ENCODE measurements at regions not wholly inside any gene's neighbourhood (a gene's known extent, or its start where the extent isn't known, plus 50 kb on each side); places are given as distances from the start of the nearest gene placed in this dataset.
A peak's percentile ranks its signal among the peaks of the same experiment; 100 is the strongest.

DNA sequence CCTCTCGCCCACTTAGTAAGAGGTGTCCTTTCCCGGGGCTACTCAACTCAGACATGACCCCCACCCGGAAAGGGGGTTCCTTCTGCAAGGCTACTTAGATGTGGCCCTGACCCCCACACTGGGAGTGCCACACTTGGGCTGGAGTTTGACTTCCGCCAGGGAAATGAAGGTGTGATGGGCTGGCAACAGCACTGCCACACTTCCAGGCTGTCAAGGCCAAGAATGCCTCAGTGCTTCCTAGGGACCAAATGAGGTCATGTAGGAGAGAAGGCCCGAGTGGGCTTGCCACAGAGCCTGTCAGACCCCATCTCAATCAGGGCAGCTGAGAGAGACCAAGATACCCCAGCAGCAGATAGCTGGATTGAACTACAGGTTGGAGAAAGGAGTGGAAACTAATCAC, 55.5 kb downstream of the DRD1 start:
- DNase-seq, result no peak

DNA sequence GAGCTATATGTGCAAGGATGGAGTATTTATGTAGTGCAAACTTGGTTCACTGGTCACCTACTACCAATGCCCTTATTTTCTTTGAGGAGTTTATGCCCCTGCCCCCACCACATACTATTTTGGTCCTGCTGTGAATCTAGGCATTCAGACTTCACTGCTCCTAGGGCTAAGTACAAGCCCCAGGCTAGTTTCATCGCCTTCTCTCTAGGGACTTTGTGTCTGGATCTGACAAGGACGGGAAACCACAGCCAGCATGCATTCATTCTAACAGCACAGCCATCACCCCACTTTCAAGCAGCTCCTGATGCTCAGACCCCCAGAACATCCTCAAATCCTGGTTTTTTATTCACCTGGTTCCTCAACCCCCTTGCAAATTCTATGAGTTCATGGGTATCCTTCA, 56.8 kb downstream of the DRD1 start:
- no peak for DNase-seq

DNA sequence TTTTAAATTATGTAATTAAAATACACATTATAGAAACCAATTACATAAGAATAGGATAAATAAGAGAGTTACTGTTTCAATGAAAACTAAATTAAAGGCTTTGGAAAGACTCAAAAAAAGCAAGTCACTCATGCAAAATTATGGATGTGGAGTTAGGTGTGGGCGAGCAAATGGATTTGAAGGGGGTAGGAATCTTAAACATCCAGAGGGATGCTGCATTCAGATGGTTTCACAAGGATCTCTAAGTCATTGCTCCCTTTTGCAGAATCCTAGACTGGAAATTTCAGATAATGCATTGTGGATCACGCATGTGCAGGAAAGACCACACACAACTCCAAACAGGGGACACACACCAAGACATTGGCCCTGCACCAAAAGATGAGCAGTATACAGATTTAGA, 57.5 kb downstream of the DRD1 start:
- DNase-seq, result no peak

DNA sequence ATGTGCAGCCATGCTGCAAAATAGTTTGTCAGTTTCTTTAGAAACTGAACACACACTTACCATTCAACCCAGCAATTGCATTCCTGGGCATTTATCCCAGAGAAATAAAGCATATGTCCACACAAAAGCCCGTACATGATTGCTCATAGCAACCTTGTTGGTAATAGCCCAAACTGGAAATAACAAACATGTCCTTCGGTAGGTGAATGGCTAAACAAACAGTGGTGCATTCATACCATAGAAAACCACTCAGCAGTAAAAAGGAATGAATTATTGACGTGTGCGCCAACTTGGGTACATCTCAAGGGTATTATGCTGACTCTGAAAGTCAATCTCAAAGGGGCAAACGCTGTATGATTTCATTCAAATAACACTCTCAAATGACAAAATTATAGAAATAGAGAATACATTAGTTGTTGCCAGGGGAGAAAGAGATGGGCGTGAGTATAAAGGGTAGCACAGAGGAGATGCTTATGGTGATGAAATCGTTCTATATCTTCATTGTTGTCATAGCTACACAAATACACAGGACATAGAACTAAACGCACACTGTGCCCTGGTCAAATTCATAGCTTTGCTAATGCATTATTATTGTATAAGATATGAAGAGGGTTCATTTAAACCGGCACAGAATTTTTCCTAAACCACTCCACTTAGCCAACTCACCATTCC, 58.2 kb downstream of the DRD1 start:
- DNase-seq, result no peak

DNA sequence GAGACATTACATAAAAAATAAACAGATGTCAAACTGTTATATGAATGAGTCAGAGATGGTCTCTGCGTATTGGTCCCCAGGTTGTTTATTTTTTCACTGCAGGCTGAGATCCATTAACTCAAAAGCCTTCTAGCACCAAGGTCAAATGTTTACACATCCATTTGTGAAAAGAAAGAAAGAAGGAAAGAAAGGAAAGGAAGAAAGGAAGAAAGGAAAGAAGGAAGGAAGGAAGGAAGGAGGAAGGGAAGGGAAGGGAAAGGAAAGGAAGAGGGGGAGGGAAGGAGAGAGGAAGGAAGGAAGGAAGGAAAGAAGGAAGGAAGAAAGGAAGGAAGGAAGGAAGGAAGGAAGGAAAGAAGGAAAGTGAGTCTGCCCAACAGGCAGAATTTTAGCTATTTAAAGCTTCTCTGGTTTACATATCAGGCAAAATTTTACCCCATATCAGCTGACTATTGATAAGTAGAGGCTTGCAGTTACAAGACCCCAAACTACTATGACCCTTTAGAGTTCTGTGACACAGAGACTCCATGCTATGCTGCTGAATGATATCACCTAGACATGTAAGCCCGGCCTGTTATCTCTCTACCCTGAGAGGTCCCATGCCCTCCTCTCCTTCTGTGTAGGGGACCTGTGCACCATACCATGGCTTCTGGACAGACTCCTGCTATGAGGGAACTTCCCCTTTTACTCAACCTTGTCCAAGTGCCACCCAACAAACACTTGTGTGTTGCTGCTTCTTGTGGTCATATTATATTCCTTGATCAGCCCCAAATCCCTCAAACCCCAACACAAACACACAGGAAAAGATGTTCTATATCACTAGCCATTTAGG, 59.0 kb downstream of the DRD1 start:
- DNase-seq, result no peak

DNA sequence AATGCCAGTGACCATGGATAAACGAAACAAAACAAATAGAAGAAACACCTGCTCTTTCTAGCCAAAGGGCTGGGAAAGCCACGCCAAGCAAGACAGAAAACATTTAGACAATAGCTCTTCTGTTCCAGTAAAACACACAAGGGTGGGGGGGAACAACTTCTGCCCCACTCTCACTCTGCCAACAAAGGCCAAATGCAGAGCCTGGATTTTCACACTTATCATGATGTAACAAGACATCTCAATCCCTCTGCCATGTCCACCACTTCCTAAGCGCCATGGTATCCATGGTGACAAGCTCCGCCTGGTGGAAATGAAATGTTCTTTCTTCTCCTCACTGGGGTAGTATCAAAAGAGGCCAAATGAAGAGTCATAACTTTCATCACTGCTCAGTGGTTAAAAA, 60.6 kb downstream of the DRD1 start:
- no peak for DNase-seq

DNA sequence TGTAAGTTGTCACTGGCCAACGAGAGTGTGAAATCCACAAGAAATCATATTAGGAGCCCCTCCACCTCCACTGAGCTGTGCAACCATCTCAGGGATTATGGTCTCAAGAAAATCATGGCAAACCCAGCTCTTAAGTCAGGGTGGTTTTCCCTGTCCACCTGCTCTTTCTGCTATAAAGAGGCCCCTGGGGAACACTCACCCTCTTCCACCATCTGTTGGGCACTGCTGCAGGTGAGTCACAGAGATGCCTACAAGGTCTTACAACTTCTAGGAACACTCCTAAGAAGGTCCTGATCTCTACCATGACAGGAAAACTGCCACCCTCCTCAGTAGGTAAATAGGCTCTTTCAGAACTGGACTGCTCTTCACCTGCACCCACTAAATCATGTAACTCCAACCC, 61.8 kb downstream of the DRD1 start:
- no peak for DNase-seq

DNA sequence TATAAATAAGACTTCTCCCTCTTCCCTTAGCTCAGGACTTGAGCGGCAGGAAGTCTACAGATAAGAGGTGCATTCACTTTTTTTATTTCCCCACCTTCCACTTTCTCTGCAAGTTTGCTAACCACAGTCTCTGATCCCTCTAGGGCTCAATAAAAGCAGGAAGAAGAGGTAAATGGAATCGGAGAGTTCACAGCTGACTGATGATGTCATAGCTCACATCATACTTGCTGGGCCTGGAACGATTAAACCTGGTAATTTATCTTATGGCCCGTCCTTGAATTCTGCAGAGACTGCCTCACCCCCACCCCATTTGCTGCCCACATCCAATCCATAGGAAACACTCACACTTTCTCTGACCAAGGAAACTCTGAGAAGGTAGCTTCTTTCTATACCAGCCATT, 62.9 kb downstream of the DRD1 start:
- DNase-seq, result no peak

DNA sequence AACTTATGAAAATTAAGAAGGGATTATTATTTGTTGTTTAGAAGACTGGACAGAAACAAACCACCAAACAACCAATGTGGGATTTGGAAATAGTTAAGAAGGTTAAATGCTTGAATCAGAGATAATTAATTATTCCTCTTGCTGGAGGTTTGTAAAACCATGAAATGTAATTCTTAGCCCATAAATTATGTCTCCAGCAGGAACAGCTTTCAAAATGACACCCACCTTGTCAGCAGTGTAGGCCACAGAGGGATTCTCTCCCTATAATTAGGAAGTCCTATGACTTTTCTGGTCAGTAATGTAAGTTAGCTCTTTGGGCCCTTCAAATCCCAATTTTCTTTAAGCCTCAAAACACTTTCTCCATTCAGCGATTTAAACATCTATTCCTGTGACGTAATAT, 63.3 kb downstream of the DRD1 start:
- no peak for DNase-seq

DNA sequence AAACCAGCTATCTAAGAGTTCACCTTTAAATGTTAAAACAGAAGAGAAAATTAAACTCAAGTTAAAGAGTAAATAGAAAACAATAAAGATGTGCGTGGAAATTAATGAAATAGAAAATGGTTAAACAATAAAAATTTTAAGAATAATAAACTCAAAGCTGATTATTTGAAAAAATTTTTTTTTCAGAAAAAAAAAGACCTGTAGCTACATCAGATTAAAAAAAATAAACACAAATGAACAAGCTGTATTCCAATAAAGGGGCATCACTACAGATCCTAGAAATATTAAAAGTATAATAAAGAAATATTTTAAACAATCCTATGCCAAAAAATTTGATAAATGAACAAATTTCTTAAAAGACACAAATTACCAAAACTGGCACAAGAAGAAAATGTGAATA, 64.1 kb downstream of the DRD1 start:
- no peak for DNase-seq

DNA sequence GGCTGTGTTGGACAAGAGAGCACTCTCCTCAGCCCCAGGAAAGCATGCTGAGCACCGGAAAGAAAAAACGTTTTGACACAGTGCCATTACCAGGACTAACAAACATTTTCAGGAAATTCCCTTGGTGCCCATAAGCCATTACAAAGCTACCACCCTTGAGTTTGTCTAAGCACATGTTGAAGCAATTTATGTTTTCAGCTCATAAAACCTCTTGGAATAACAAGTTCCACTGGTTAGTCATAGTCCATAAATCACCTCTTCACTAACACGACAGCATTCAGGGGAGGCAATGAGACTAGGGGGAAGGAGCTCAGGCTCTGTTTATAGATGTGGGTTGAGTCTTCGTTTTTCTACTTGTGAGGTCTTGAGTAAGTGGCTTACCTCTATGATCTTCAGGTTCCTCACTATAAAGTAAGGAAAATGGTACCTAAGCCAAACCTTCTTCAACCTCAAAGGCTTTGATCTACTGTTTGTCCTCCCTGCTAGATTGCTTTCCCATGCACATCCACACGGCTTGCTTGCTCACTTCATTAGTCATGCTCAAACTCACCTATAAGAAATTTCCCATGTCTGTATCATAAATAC, 65.4 kb downstream of the DRD1 start:
- peak; percentile 25 for DNase-seq

DNA sequence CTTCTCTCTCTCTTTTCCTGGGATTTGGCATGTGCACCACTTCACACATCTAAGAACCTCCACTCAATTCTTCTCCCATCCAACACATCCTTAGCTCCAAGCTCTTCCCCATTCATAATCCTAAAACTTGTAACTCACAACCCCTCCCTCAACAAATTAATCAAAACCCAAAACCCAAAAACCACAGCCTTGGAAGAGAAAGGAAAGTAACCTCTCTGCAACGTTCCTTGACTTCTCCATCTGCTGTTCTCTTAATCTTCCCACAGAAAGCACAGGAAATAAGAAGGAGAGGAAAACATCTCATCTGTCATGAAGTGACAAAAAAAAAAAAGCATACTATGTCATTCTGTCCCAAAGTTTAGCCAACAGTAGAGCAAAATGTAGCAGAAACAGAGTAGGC, 66.2 kb downstream of the DRD1 start:
- DNase-seq, result no peak

DNA sequence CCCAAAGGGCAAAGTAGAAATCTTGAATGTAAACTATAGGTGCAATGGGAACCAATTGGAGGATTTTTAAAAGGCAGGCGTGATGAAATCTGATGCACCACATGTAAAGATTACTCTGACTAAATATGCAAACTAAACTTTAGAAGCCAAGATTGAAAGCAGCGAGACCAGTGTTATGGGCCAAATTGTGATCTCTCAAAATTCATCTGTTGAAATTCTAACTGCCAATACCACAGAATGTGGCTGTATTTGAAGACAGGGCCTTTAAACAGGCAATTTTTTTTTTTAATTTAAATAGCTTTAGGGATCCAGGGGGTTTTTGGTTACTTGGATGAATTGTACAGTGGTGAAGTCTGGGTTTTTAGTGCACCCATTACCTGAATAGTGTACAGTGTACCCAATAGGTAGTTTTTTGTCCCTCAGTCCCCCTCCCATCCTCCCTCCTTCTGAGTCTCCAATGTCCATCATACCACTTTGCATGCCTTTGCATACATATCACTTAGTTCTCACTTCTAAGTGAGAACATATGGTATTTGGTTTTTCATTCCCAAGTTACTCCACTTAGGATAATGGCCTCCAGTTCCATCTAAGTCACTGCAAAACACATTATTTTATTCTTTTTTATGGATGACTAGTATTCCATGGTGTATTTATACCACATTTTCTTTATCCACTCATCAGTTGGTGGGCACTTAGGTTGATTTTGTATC, 69.7 kb downstream of the DRD1 start:
- no peak for DNase-seq

DNA sequence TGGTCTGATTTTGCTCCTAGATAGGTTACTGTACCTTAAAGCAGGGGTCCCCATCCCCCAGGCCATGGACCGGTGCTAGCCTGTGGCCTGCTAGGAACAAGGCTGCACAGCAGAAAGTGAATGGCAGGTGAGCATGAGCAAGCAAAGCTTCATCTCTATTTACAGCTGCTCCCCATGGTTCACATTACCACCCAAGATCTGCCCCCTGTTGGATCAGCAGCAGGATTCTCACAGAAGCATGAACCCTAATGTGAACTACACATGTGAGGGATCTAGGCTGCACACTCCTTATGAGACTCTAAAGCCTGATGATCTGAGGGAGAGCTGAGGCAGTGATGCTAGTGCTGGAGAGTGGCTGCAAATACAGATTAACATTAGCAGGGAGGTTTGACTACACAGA, 78.1 kb downstream of the DRD1 start:
- DNase-seq, result no peak

DNA sequence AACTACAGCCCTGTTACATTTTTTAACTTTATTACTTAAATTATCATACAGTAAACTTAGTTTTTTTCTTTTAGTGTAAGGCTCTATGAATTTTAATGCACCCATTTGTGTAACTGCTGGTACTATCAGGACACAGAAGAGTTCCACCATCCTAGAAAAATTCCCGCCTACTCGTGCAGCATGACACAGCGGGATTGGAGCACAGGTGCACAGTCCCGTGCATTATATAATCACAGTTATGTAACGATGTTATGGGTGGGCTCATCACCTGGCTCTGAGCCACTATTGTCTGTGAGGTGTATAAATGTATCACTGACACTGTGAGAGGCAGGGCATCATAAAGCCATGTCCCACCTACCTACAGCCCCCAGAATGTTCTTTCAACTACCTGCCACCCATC, 80.7 kb downstream of the DRD1 start:
- DNase-seq, result no peak

DNA sequence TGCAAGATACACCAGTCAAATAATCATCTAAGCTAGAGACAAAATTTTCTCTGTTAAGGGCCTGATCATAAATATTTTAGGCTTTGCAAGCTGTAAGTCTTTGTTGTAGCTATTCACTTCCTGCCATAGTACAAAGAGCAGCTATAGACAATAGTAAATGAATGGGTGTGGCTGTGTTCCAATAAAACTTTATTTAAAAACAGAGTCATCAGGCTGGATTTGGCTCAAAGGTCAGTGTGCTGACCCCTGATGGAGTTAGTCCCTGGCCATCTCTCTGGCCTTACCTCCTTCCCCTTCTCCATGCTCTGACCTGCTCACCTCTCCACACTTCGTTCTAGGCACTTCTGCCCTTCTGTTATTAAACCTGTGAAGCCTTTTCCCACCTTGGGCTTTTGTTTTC, 86.0 kb downstream of the DRD1 start:
- DNase-seq, result no peak

DNA sequence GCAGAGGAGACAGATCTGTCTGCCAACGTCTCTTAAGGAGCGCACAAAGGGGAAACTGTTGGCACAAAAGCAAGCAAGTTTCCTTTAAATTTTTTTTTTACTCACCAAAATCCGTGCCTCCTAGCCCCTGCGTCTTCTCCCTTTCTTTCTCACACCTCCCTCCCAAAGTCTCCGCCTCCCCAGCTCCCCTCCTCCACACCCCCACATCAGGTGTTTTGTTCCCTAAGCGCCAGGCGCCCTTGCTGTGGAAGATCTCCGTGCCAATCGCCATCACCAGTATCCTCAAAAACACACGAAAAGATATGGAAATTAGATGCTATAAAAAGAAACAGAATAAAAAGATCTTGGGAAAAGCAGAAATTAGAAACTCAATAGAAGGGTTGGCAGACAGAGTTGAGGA, 87.6 kb downstream of the DRD1 start:
- DNase-seq, result no peak

DNA sequence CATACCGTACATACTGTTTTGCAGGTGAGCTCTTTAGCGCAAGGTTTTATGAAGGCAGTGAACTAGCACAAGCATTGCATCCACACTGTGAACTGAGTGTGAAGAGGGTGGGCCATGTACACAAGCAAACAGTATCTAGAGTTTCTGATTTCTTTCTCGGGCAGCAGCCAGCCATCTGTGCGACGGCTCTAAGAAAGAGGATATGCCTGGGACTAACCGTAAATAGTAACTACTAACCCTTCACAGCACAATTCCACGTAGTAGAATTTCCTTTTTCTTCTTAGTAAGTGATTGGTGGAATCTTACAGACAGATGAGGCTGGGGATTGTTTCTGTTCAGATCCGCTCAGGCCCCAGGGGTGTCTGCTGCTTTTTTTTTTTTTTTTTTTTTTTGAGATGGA, 89.0 kb downstream of the DRD1 start:
- DNase-seq, result peak; percentile 9

DNA sequence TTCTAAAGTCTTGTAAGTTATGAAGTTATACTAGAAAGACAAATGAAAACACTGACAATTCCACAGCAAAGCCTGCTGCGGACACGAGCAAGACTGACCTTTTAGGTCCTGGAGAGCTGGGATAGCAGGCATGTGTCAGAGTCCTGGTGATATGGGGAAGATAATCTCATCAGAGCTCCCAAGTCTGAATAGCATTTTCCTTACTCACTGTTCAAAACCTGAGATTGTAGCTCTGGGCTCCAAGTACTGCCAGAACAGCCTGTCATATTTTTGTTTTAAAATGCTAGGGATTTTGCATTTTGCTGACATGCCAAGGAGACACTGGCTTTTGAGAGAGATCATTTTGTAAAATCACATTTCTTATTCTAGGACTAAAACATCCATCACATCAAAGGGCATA, 90.1 kb downstream of the DRD1 start:
- no peak for DNase-seq

DNA sequence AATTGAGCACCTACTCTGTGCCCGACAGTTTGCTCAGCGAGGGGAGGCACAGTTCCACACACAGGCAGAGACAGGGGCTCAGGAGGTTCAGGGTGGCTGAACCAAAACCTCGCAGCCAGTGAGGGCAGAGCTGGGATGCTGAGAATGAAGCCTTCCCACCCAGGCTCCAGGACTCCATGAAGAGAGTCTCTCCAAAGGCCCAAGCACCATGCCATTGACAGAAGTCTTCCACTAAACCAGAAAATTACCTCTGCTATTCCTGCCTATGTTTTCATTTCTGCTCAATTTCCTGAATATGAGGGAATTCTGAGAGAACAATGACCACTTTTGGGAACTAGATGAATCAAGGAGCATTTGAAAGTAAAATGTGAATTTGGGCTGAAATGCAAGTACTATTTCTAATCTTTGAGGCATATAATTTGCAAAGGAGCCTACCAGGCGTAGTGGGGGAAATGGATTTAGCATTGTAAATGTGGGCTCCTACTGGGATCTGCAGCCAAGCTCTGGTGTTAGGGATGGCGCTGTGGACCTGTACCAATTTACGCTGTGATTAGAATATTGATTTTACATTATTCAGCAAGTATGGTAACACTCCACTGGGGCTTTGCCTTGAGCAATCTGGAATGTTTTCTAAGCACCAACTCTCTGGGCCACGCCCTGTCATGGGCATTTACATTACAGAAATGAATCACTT, 91.9 kb downstream of the DRD1 start:
- DNase-seq, result no peak

DNA sequence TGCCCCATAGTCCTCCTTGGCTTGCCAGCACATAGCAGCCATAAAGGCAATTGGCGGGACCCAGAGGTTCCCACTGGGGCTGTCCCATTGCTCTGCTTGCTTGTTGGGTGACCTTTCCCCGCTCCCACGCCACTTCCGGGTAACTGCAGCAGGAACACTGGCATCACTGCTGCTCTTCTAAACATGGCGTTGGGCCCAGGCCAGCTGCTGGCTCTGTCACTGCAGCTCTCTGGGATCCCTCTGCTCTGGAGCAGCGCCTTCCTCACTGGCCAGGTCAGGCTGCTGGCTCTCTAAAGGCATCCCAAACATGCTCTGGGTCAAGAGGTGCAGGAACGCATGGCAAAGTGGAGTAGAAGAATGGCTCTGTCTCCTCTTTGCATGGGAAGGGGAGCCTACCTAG, 92.9 kb downstream of the DRD1 start:
- no peak for DNase-seq

DNA sequence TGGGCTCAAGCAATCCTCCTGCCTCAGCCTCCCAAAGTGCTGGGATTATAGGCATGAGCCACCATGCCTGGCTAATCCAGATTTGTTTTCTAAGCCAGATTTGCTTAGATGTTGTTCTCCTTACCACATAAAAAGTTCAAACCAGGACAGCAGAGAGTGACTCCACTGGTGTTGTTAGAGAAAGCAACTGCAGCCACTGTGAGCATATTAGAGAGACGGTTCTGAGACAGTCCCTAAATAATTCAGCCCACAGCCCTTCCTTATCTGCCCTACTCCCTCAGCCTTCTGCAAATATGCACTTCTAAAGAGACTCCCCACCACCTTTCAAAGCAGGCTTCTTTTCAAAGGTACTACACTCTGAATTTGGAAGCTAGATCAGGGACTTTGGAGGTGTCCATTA, 96.1 kb downstream of the DRD1 start:
- DNase-seq, result no peak

DNA sequence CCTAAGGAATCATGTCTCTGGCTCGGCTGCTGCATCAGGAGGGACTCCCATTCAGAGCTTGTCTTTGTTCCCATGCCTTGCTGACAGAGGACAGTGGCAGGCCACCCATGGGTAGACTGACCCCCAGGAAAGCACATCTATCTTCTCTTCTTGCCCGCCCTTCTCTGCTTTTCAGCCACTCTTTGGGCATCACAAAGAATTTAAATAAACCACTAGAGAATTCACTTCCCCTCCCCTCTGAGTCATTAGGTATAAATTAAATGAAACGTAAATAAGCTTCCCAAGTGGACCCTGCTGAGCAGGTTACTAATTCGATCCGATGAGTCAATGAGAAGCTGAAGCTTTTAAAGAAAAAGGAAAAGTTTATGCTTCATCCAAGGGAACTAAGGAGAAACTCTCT, 97.0 kb downstream of the DRD1 start:
- no peak for DNase-seq

Data from right kidney (tissue), 1 donor.